ENCODE measurements at regions not wholly inside any gene's neighbourhood (a gene's known extent, or its start where the extent isn't known, plus 50 kb on each side); places are given as distances from the start of the nearest gene placed in this dataset.

GRCh38 chr2:8152392-8153257 lies 529.2 kb upstream of the ID2 start (continued):
- TF ChIP-seq AFF1 (IDR thresholded peaks at IDR 0.05; ENCODE audit: low read depth in 1 of 2, partially characterized antibody in 2 of 2) = no peak

- no peak overlapping the region for H3K9ac ChIP-seq (ENCODE audit: insufficient read depth in 1 of 2, low read depth in 2 of 2, low read length in 2 of 2)
- no peaks in the 10 kb centered on the region for H3K4me1 ChIP-seq (replicated peaks in 1 of 2; ENCODE audit: control insufficient read depth in 2 of 2, insufficient read depth in 2 of 2, low read length in 2 of 2)
- ATAC-seq (no peak), FAIRE-seq (no peak), DNase-seq (ENCODE audit: extremely low read depth in 1 of 4, low spot score in 3 of 4) (no peak)
- no peaks in the 10 kb centered on the region for H3K79me2 ChIP-seq (ENCODE audit: control insufficient read depth, insufficient read depth, low read length)
- no peak overlapping the region for H3K4me2 ChIP-seq (ENCODE audit: insufficient read depth, low read length)
- no peaks in the 10 kb centered on the region for H4K20me1 ChIP-seq (replicated peaks; ENCODE audit: control insufficient read depth, insufficient read depth, low read length)
- H3K9me1 ChIP-seq (ENCODE audit: control insufficient read depth, insufficient read depth, low read length) = no peaks in the 10 kb centered on the region
- WGBS (ENCODE audit: insufficient coverage, low coverage, missing lambda C conversion rate) = 0% methylated on average over 8 of the region's 8 CpGs
- POLR2A ChIA-PET = interaction anchor here (0.5 to 0.8 kb wide), 2 partner anchors 18 to 1014 kb away, joined by 3 read pairs; no protein-coding TSS in a partner anchor
- intact Hi-C loops (cut with micrococcal nuclease) = no loop called here
- H3K27ac ChIP-seq (ENCODE audit: extremely low read depth, low read depth, low read length) = no peak overlapping the region
- H3K27me3 ChIP-seq (ENCODE audit: control insufficient read depth in 2 of 2, insufficient read depth in 2 of 2, low read length in 2 of 2) = peaks cover 5 to 29% of the 10 kb centered on the region in 2 experiments; a peak in 3 of 5 replicates
- no peak overlapping the region for H3K4me3 ChIP-seq
- no peaks in the 10 kb centered on the region for H3K36me3 ChIP-seq (ENCODE audit: control insufficient read depth, insufficient read depth, low read length)
- CTCF ChIA-PET (ENCODE audit: low intra/inter-chr PET ratio) = no interaction called here
- in situ Hi-C loops (cut with MboI) = no loop called here
- BruUV-seq (replicated peaks) = no TSS peak
- no peak overlapping the region for H2AFZ ChIP-seq (ENCODE audit: low read depth, low read length)
- TF ChIP-seq STAG1 (CRISPR knock-in tag; IDR thresholded peaks at IDR 0.05; ENCODE audit: borderline replicate concordance) (no peak), FOXP1 (CRISPR knock-in tag; IDR thresholded peaks at IDR 0.05) (no peak), MTA3 (IDR thresholded peaks at IDR 0.05; ENCODE audit: borderline replicate concordance) (no peak)
- no peaks in the 10 kb centered on the region for H3K9me3 ChIP-seq (replicated peaks; ENCODE audit: control insufficient read depth, insufficient read depth, low read depth, low read length)
Observed at GRCh38 chr2:8153258-8153718, 528.6 kb upstream of the ID2 start.

Measured in K562 (cell line).